Ascending aorta (tissue), 2 donors: ENCODE measurements at regions not wholly inside any gene's neighbourhood (a gene's known extent, or its start where the extent isn't known, plus 50 kb on each side); places are given as distances from the start of the nearest gene placed in this dataset.

Experiments used
- DNase-seq, 2 donors: peaks; one replicate each; pipeline ENCODE4 v3.0.0-alpha.2; 2019; ENCODE audit warnings: low spot score in 2 of 2
- H3K27ac ChIP-seq, 2 donors: fragments of 200-600 bp; sonication (generic); one replicate each; pipeline ENCODE4 v1.5.1; 2016 to 2017; ENCODE audit warnings: mild to moderate bottlenecking in 1 of 2
- H3K27me3 ChIP-seq: fragments of 200-600 bp; sonication (generic); one replicate; pipeline ENCODE4 v1.5.1; 2017
- H3K36me3 ChIP-seq, 2 donors: fragments of 200-600 bp; sonication (generic); one replicate each; pipeline ENCODE4 v1.5.1; 2016
- H3K4me1 ChIP-seq, 2 donors: fragments of 200-600 bp; sonication (generic); one replicate each; pipeline ENCODE4 v1.5.1; 2016 to 2017; ENCODE audit warnings: mild to moderate bottlenecking in 1 of 2
- H3K4me3 ChIP-seq, 2 donors: fragments of 200-600 bp; sonication (generic); one replicate each; pipeline ENCODE4 v1.5.1; 2016 to 2017; ENCODE audit warnings: mild to moderate bottlenecking in 1 of 2
- H3K9me3 ChIP-seq, 2 donors: fragments of 200-600 bp; sonication (generic); one replicate each; pipeline ENCODE4 v1.5.1; 2016
- CTCF ChIP-seq, 3 experiments: fragments of 200-600 bp in 2 of 3; fragments of 450-650 bp in 1 of 3; sonication (generic) in 2 of 3; IDR thresholded peaks; one replicate each; pipeline ENCODE4 v1.5.1; 2016 to 2019; ENCODE audit warnings: antibody characterized with exemption in 3 of 3, mild to moderate bottlenecking in 1 of 3, moderate library complexity in 1 of 3
- intact Hi-C: fragments of 100-400 bp; cut with DNase I; formaldehyde crosslinking; loops from one replicate; pipeline ENCODE4 v1.15.1; 2023

GRCh38 chr13:22099585-22099984 lies 428.7 kb downstream of the FGF9 start:
- intact Hi-C loops, result loop anchor here (10.0 kb wide), 1 partner anchor 1225 kb away; no protein-coding TSS in a partner anchor
- Histone ChIP-seq H3K27me3 (no peaks in the 10 kb centered on the region), H3K9me3 (no peaks in the 10 kb centered on the region), H3K4me1 (no peaks in the 10 kb centered on the region), H3K4me3 (no peak overlapping the region), H3K27ac (no peak overlapping the region), H3K36me3 (no peaks in the 10 kb centered on the region)
- no peak for TF ChIP-seq CTCF (IDR thresholded peaks at IDR 0.05)
- no peak for DNase-seq

- DNase-seq, result no peak
- TF ChIP-seq CTCF (IDR thresholded peaks at IDR 0.05), result peak in 2 of 3 experiments; percentile 14 to 17
- Histone ChIP-seq H3K4me3 (no peak overlapping the region), H3K4me1 (peaks cover 0 to 4% of the 10 kb centered on the region in 2 donors), H3K27ac (no peak overlapping the region), H3K27me3 (no peaks in the 10 kb centered on the region), H3K36me3 (no peaks in the 10 kb centered on the region), H3K9me3 (no peaks in the 10 kb centered on the region)
- intact Hi-C loops, result loop anchor here (5.0 kb wide), 1 partner anchor 655 kb away; no protein-coding TSS in a partner anchor
Observed at GRCh38 chr13:22102271-22102670, 431.4 kb downstream of the FGF9 start.

- Histone ChIP-seq H3K36me3 (no peaks in the 10 kb centered on the region), H3K4me3 (no peak overlapping the region), H3K4me1 (peaks cover 7 to 13% of the 10 kb centered on the region in 2 donors), H3K9me3 (no peaks in the 10 kb centered on the region), H3K27me3 (no peaks in the 10 kb centered on the region), H3K27ac (no peak overlapping the region)
- intact Hi-C loops, result loop anchor here (5.0 kb wide), 1 partner anchor 654 kb away; no protein-coding TSS in a partner anchor
- no peak for TF ChIP-seq CTCF (IDR thresholded peaks at IDR 0.05)
- DNase-seq, result no peak
Observed at GRCh38 chr13:22103046-22104027, 432.5 kb downstream of the FGF9 start.

- no peak for TF ChIP-seq CTCF (IDR thresholded peaks at IDR 0.05)
- Histone ChIP-seq H3K9me3 (no peaks in the 10 kb centered on the region), H3K36me3 (no peaks in the 10 kb centered on the region), H3K4me3 (no peak overlapping the region), H3K27ac (no peak overlapping the region), H3K27me3 (no peaks in the 10 kb centered on the region), H3K4me1 (peaks cover 9 to 33% of the 10 kb centered on the region in 2 donors)
- no peak for DNase-seq
- intact Hi-C loops, result loop anchor here (5.0 kb wide), 1 partner anchor 171 kb away; no protein-coding TSS in a partner anchor
Observed at GRCh38 chr13:22106058-22106457, 435.2 kb downstream of the FGF9 start.

- no peak for DNase-seq
- Histone ChIP-seq H3K27ac (peak overlapping the region; percentile 63 to 65), H3K4me1 (peaks cover 9 to 36% of the 10 kb centered on the region in 2 donors), H3K27me3 (no peaks in the 10 kb centered on the region), H3K36me3 (no peaks in the 10 kb centered on the region), H3K4me3 (no peak overlapping the region), H3K9me3 (no peaks in the 10 kb centered on the region)
- intact Hi-C loops, result loop anchor here (5.0 kb wide), 1 partner anchor 170 kb away; no protein-coding TSS in a partner anchor
- no peak for TF ChIP-seq CTCF (IDR thresholded peaks at IDR 0.05)
Observed at GRCh38 chr13:22107549-22107948, 436.7 kb downstream of the FGF9 start.
